ENCODE measurements at regions not wholly inside any gene's neighbourhood (a gene's known extent, or its start where the extent isn't known, plus 50 kb on each side); places are given as distances from the start of the nearest gene placed in this dataset.

- TF ChIP-seq CTCF (IDR thresholded peaks at IDR 0.05; ENCODE audit: poor library complexity, severe bottlenecking) (no peak), EZH2 (IDR thresholded peaks at IDR 0.05; ENCODE audit: borderline replicate concordance, insufficient read depth, low read length, poor library complexity, severe bottlenecking) (no peak), MXI1 (conservative IDR thresholded peaks at IDR 0.05; ENCODE audit: poor library complexity, severe bottlenecking) (no peak)
These were observed 56.0 kb upstream of the MID1 start for GRCh38 chrX:10676235-10676957.

All from neural cell (in vitro differentiated cells).